ENCODE measurements at regions not wholly inside any gene's neighbourhood (a gene's known extent, or its start where the extent isn't known, plus 50 kb on each side); places are given as distances from the start of the nearest gene placed in this dataset.

GRCh38 chr5:149437391-149438040 is 58.4 kb upstream of the IL17B start:
- Histone ChIP-seq H3K36me3 (no peaks in the 10 kb centered on the region), H3K27ac (no peak overlapping the region), H3K27me3 (no peaks in the 10 kb centered on the region), H3K9me3 (no peaks in the 10 kb centered on the region), H3K4me3 (no peak overlapping the region), H3K4me1 (peaks cover 0 to 27% of the 10 kb centered on the region in 2 donors)
- TF ChIP-seq CTCF (IDR thresholded peaks at IDR 0.05): no peak
- no peak for DNase-seq (ENCODE audit: low spot score)

GRCh38 chr5:149435660-149436059 is 56.6 kb upstream of the IL17B start:
- peaks cover 0 to 33% of the 10 kb centered on the region in 2 donors for H3K4me1 ChIP-seq
- TF ChIP-seq CTCF (IDR thresholded peaks at IDR 0.05): no peak
- no peak overlapping the region for H3K27ac ChIP-seq

GRCh38 chr5:149435015-149435376 is 55.9 kb upstream of the IL17B start:
- no peak for DNase-seq (ENCODE audit: low spot score)
- TF ChIP-seq CTCF (IDR thresholded peaks at IDR 0.05): no peak

More at GRCh38 chr5:149435660-149436059, 56.6 kb upstream of the IL17B start:
- no peak overlapping the region for H3K4me3 ChIP-seq
- DNase-seq (ENCODE audit: low spot score): no peak
- peaks cover 7% of the 10 kb centered on the region for H3K36me3 ChIP-seq
- H3K27me3 ChIP-seq: no peaks in the 10 kb centered on the region
- H3K9me3 ChIP-seq: no peaks in the 10 kb centered on the region

GRCh38 chr5:149434162-149435014 is 55.3 kb upstream of the IL17B start:
- Histone ChIP-seq H3K36me3 (peaks cover 18% of the 10 kb centered on the region), H3K4me1 (peaks cover 0 to 45% of the 10 kb centered on the region in 2 donors), H3K27ac (peak overlapping the region; percentile 90 to 97), H3K27me3 (no peaks in the 10 kb centered on the region), H3K4me3 (no peak overlapping the region), H3K9me3 (no peaks in the 10 kb centered on the region)
- TF ChIP-seq CTCF (IDR thresholded peaks at IDR 0.05): peak; percentile 72 to 89
- DNase-seq (ENCODE audit: low spot score): peak; percentile 80

More at GRCh38 chr5:149435015-149435376, 55.9 kb upstream of the IL17B start:
- Histone ChIP-seq H3K36me3 (peaks cover 11% of the 10 kb centered on the region), H3K27me3 (no peaks in the 10 kb centered on the region), H3K27ac (peak overlapping the region; percentile 90 to 97), H3K9me3 (no peaks in the 10 kb centered on the region), H3K4me1 (peaks cover 0 to 39% of the 10 kb centered on the region in 2 donors), H3K4me3 (no peak overlapping the region)

GRCh38 chr5:149433524-149434131 is 54.5 kb upstream of the IL17B start:
- DNase-seq (ENCODE audit: low spot score): no peak
- TF ChIP-seq CTCF (IDR thresholded peaks at IDR 0.05): no peak
- H3K27me3 ChIP-seq: no peaks in the 10 kb centered on the region
- no peaks in the 10 kb centered on the region for H3K9me3 ChIP-seq
- H3K27ac ChIP-seq: peak overlapping the region; percentile 90 to 97
- peaks cover 0 to 47% of the 10 kb centered on the region in 2 donors for H3K4me1 ChIP-seq
- H3K36me3 ChIP-seq: peaks cover 25% of the 10 kb centered on the region
- H3K4me3 ChIP-seq: no peak overlapping the region

Data from right atrium auricular region (tissue), 2 donors.